ENCODE measurements at regions not wholly inside any gene's neighbourhood (a gene's known extent, or its start where the extent isn't known, plus 50 kb on each side); places are given as distances from the start of the nearest gene placed in this dataset.

DNA sequence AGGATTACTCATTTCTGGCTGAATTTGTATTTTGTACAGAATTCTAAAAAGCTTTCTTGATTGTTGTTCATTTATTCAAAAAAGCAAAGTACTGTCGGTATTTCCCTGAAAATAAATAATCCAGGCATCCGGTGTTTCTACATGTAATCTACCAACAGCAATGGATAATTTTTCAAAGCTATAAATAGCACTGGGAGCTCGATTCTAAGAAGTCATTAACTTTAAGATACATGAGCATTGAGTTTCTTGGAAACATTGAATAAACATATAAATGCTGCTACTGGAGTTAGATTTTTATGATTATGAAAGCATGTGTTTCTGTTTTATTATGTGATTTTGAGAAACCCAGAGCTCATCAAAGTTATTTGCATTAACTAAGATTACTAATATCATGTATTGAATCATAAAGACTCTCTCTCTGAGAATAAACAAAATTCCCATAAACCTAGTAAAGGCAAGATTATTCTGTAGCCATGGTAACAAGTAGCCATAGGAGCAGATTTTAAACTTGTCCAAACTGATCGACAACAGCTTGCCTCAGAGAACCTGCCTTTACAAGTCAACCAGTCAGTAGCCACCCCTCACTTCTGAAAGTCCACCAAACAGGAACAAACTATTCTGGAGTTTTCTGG, 197.0 kb downstream of the DRD1 start:
- no peak overlapping the region for H3K23ac ChIP-seq (ENCODE audit: low read depth, low read length, poor library complexity)
- H3K9ac ChIP-seq (ENCODE audit: low read depth, low read length, poor library complexity), result no peak overlapping the region
- peaks cover 0 to 2% of the 10 kb centered on the region in 2 donors for H3K4me1 ChIP-seq (ENCODE audit: control insufficient read depth in 2 of 2, insufficient read depth in 1 of 2, low read depth in 1 of 2, low read length in 2 of 2)
- no CpG with 5 or more reads among the region's 4 CpGs for WGBS, 2 donors (ENCODE audit: extremely low coverage in 2 of 2, insufficient read length in 2 of 2, insufficient replicate concordance in 1 of 2)
- H2AFZ ChIP-seq (ENCODE audit: low read length), result no peak overlapping the region
- no peak overlapping the region for H2BK5ac ChIP-seq (ENCODE audit: low read length)
- no peak overlapping the region for H2AK5ac ChIP-seq (ENCODE audit: low read depth, low read length)
- H2BK12ac ChIP-seq (ENCODE audit: low read length), result no peak overlapping the region
- H4K91ac ChIP-seq (ENCODE audit: low read depth, low read length, poor library complexity), result no peak overlapping the region
- H3K14ac ChIP-seq (ENCODE audit: low read length), result no peak overlapping the region
- no peak overlapping the region for H3K4ac ChIP-seq (ENCODE audit: low read length)
- H4K8ac ChIP-seq (ENCODE audit: low read depth, low read length), result no peak overlapping the region
- H3K4me2 ChIP-seq (ENCODE audit: insufficient read depth, low read length, poor library complexity, severe bottlenecking), result no peak overlapping the region
- H3K36me3 ChIP-seq (replicated peaks in 1 of 2; ENCODE audit: control insufficient read depth in 2 of 2, insufficient read depth in 2 of 2, low read length in 2 of 2), result no peaks in the 10 kb centered on the region
- H2BK120ac ChIP-seq (ENCODE audit: low read depth, low read length), result no peak overlapping the region
- no peak overlapping the region for H2BK15ac ChIP-seq (ENCODE audit: low read length)
- no peaks in the 10 kb centered on the region for H3K27me3 ChIP-seq (ENCODE audit: control insufficient read depth in 3 of 3, insufficient read depth in 3 of 3, low read depth in 1 of 3, low read length in 3 of 3)
- no peak overlapping the region for H3K4me3 ChIP-seq (ENCODE audit: low read length in 2 of 2)
- no peaks in the 10 kb centered on the region for H3K9me3 ChIP-seq (replicated peaks in 1 of 2; ENCODE audit: control insufficient read depth in 2 of 2, insufficient read depth in 1 of 2, low read depth in 1 of 2, low read length in 2 of 2)
- H3K18ac ChIP-seq (ENCODE audit: low read length), result no peak overlapping the region
- no peak overlapping the region for H3K27ac ChIP-seq (replicated peaks; ENCODE audit: low read length)
- no peaks in the 10 kb centered on the region for H3K79me1 ChIP-seq (ENCODE audit: low read depth, low read length)
- no peak for DNase-seq (ENCODE audit: low spot score)

DNA sequence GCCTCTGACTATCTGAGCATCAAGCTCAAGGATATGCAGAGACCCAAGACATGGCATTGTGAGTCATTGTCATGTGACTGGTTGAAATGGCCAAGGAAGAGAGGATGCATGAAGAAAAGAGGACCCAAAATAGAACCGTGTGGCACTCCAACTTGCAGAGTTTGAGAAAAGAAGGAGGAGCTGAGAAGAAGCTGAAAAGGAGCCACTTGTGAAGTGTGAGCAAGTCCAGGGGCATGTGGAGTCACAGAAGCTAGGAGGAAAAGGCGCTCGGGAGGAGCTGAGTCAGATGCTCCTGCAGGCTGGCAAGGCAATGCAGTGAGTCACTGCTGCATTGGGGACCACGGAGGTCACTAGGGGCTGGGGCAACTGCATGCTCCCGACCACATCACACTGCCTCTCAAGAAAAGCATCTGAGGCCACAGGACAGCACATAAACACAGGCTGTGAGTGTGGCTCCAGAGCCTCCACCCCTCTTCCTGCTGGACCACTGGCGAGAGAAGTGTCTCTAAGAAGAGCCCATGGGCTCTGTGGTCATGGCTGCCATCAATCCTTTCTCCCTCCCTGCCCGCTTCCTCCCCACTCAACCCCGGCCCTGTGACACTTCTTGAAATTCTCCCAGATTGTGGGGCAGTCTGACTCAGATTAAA, 197.6 kb downstream of the DRD1 start:
- Histone ChIP-seq H3K18ac (ENCODE audit: low read length) (no peak overlapping the region), H2AFZ (ENCODE audit: low read length) (no peak overlapping the region), H3K4me1 (ENCODE audit: control insufficient read depth in 2 of 2, insufficient read depth in 1 of 2, low read depth in 1 of 2, low read length in 2 of 2) (peaks cover 0 to 2% of the 10 kb centered on the region in 2 donors), H3K79me1 (ENCODE audit: low read depth, low read length) (no peaks in the 10 kb centered on the region), H2BK5ac (ENCODE audit: low read length) (no peak overlapping the region), H3K36me3 (replicated peaks in 1 of 2; ENCODE audit: control insufficient read depth in 2 of 2, insufficient read depth in 2 of 2, low read length in 2 of 2) (no peaks in the 10 kb centered on the region), H4K91ac (ENCODE audit: low read depth, low read length, poor library complexity) (no peak overlapping the region), H3K9me3 (replicated peaks in 1 of 2; ENCODE audit: control insufficient read depth in 2 of 2, insufficient read depth in 1 of 2, low read depth in 1 of 2, low read length in 2 of 2) (no peaks in the 10 kb centered on the region), H3K4me2 (ENCODE audit: insufficient read depth, low read length, poor library complexity, severe bottlenecking) (no peak overlapping the region), H3K27me3 (ENCODE audit: control insufficient read depth in 3 of 3, insufficient read depth in 3 of 3, low read depth in 1 of 3, low read length in 3 of 3) (no peaks in the 10 kb centered on the region), H3K27ac (replicated peaks; ENCODE audit: low read length) (no peak overlapping the region), H2BK12ac (ENCODE audit: low read length) (no peak overlapping the region), H3K9ac (ENCODE audit: low read depth, low read length, poor library complexity) (no peak overlapping the region), H2AK5ac (ENCODE audit: low read depth, low read length) (no peak overlapping the region), H3K23ac (ENCODE audit: low read depth, low read length, poor library complexity) (no peak overlapping the region), H2BK120ac (ENCODE audit: low read depth, low read length) (no peak overlapping the region), H4K8ac (ENCODE audit: low read depth, low read length) (no peak overlapping the region), H2BK15ac (ENCODE audit: low read length) (no peak overlapping the region), H3K14ac (ENCODE audit: low read length) (no peak overlapping the region), H3K4me3 (ENCODE audit: low read length in 2 of 2) (no peak overlapping the region), H3K4ac (ENCODE audit: low read length) (no peak overlapping the region)
- DNase-seq (ENCODE audit: low spot score), result no peak
- WGBS, 2 donors (ENCODE audit: extremely low coverage in 2 of 2, insufficient read length in 2 of 2, insufficient replicate concordance in 1 of 2), result no CpG with 5 or more reads among the region's 8 CpGs

DNA sequence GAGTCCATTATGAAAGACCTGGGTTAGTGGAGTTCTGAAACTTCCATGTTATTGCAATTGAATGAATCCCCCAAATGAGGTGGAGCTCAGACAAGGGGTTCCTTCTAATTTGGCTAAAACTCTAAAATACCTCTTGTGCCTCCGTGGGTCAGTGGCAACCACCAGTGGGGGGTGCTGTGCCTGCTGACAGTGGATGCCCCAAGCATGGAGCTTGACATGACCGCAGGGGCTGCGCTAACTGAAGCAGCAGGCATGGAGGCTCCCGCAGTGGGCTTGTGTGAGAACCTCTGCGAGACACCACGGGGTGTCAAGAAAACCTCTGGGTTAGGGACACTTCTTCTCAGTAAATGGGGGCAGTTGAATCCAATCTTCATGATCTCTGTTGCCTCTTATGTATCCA, 200.5 kb downstream of the DRD1 start:
- Histone ChIP-seq H3K27me3 (ENCODE audit: control insufficient read depth in 3 of 3, insufficient read depth in 3 of 3, low read depth in 1 of 3, low read length in 3 of 3) (no peaks in the 10 kb centered on the region), H4K8ac (ENCODE audit: low read depth, low read length) (no peak overlapping the region), H3K18ac (ENCODE audit: low read length) (no peak overlapping the region), H2BK120ac (ENCODE audit: low read depth, low read length) (no peak overlapping the region), H2AFZ (ENCODE audit: low read length) (no peak overlapping the region), H3K36me3 (replicated peaks in 1 of 2; ENCODE audit: control insufficient read depth in 2 of 2, insufficient read depth in 2 of 2, low read length in 2 of 2) (no peaks in the 10 kb centered on the region), H3K4me2 (ENCODE audit: insufficient read depth, low read length, poor library complexity, severe bottlenecking) (no peak overlapping the region), H3K9ac (ENCODE audit: low read depth, low read length, poor library complexity) (no peak overlapping the region), H3K4ac (ENCODE audit: low read length) (no peak overlapping the region), H2BK15ac (ENCODE audit: low read length) (no peak overlapping the region), H2BK12ac (ENCODE audit: low read length) (no peak overlapping the region), H2BK5ac (ENCODE audit: low read length) (no peak overlapping the region), H3K4me3 (ENCODE audit: low read length in 2 of 2) (no peak overlapping the region), H3K23ac (ENCODE audit: low read depth, low read length, poor library complexity) (no peak overlapping the region), H2AK5ac (ENCODE audit: low read depth, low read length) (no peak overlapping the region), H3K9me3 (replicated peaks in 1 of 2; ENCODE audit: control insufficient read depth in 2 of 2, insufficient read depth in 1 of 2, low read depth in 1 of 2, low read length in 2 of 2) (no peaks in the 10 kb centered on the region), H3K4me1 (ENCODE audit: control insufficient read depth in 2 of 2, insufficient read depth in 1 of 2, low read depth in 1 of 2, low read length in 2 of 2) (peaks cover 0 to 2% of the 10 kb centered on the region in 2 donors), H4K91ac (ENCODE audit: low read depth, low read length, poor library complexity) (no peak overlapping the region), H3K14ac (ENCODE audit: low read length) (no peak overlapping the region), H3K79me1 (ENCODE audit: low read depth, low read length) (no peaks in the 10 kb centered on the region), H3K27ac (replicated peaks; ENCODE audit: low read length) (no peak overlapping the region)
- no peak for DNase-seq (ENCODE audit: low spot score)
- WGBS, 2 donors (ENCODE audit: extremely low coverage in 2 of 2, insufficient read length in 2 of 2, insufficient replicate concordance in 1 of 2), result no CpG with 5 or more reads among the region's 6 CpGs

DNA sequence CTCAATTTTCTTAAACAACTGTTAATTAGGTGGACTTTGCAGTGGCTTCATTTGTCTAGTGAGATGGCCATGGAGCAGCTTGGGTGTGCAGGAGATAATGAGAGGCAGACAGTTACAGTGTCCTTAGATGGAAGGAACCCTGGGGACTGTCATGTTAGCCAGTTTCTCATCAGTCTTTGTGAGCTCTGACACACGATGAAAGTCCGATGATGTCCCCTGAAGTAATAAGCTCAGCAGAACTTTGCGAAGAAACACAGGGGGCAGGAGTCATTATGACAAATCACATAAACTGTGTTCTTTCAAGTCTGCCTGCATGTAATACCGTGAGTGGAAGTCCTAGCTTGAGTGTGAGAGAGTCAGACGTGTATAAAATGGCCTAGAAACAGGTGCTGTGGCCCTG, 201.8 kb downstream of the DRD1 start:
- H3K4me3 ChIP-seq (ENCODE audit: low read length in 2 of 2), result no peak overlapping the region
- H2BK120ac ChIP-seq (ENCODE audit: low read depth, low read length), result no peak overlapping the region
- no CpG with 5 or more reads among the region's 5 CpGs for WGBS, 2 donors (ENCODE audit: extremely low coverage in 2 of 2, insufficient read length in 2 of 2, insufficient replicate concordance in 1 of 2)
- H2AK5ac ChIP-seq (ENCODE audit: low read depth, low read length), result no peak overlapping the region
- no peak overlapping the region for H2BK15ac ChIP-seq (ENCODE audit: low read length)
- H3K27me3 ChIP-seq (ENCODE audit: control insufficient read depth in 3 of 3, insufficient read depth in 3 of 3, low read depth in 1 of 3, low read length in 3 of 3), result no peaks in the 10 kb centered on the region
- H3K4ac ChIP-seq (ENCODE audit: low read length), result no peak overlapping the region
- no peak overlapping the region for H3K14ac ChIP-seq (ENCODE audit: low read length)
- H3K4me1 ChIP-seq (ENCODE audit: control insufficient read depth in 2 of 2, insufficient read depth in 1 of 2, low read depth in 1 of 2, low read length in 2 of 2), result peaks cover 0 to 2% of the 10 kb centered on the region in 2 donors
- H2BK12ac ChIP-seq (ENCODE audit: low read length), result no peak overlapping the region
- no peak overlapping the region for H3K4me2 ChIP-seq (ENCODE audit: insufficient read depth, low read length, poor library complexity, severe bottlenecking)
- H3K79me1 ChIP-seq (ENCODE audit: low read depth, low read length), result no peaks in the 10 kb centered on the region
- H3K18ac ChIP-seq (ENCODE audit: low read length), result no peak overlapping the region
- no peak overlapping the region for H3K9ac ChIP-seq (ENCODE audit: low read depth, low read length, poor library complexity)
- no peak overlapping the region for H3K23ac ChIP-seq (ENCODE audit: low read depth, low read length, poor library complexity)
- no peak overlapping the region for H3K27ac ChIP-seq (replicated peaks; ENCODE audit: low read length)
- no peak overlapping the region for H2BK5ac ChIP-seq (ENCODE audit: low read length)
- H4K91ac ChIP-seq (ENCODE audit: low read depth, low read length, poor library complexity), result no peak overlapping the region
- no peaks in the 10 kb centered on the region for H3K36me3 ChIP-seq (replicated peaks in 1 of 2; ENCODE audit: control insufficient read depth in 2 of 2, insufficient read depth in 2 of 2, low read length in 2 of 2)
- no peaks in the 10 kb centered on the region for H3K9me3 ChIP-seq (replicated peaks in 1 of 2; ENCODE audit: control insufficient read depth in 2 of 2, insufficient read depth in 1 of 2, low read depth in 1 of 2, low read length in 2 of 2)
- DNase-seq (ENCODE audit: low spot score), result no peak
- H4K8ac ChIP-seq (ENCODE audit: low read depth, low read length), result no peak overlapping the region
- no peak overlapping the region for H2AFZ ChIP-seq (ENCODE audit: low read length)

Data from neuronal stem cell (in vitro differentiated cells).